HUES64 (cell line): ENCODE measurements at regions not wholly inside any gene's neighbourhood (a gene's known extent, or its start where the extent isn't known, plus 50 kb on each side); places are given as distances from the start of the nearest gene placed in this dataset.

Experiments used
- H3K27ac ChIP-seq: 2 replicates; pipeline ENCODE4 v1.7.0; 2013; ENCODE audit warnings: low read depth, low read length, inconsistent platforms
- H3K27me3 ChIP-seq: 2 replicates; pipeline ENCODE4 v1.6.1; 2013; ENCODE audit warnings: mild to moderate bottlenecking, low read length; ENCODE audit not compliant: insufficient read depth
- H3K36me3 ChIP-seq: 2 replicates; pipeline ENCODE4 v1.6.1; 2013; ENCODE audit warnings: mild to moderate bottlenecking, low read length; ENCODE audit not compliant: insufficient read depth
- H3K4me1 ChIP-seq: 2 replicates; pipeline ENCODE4 v1.6.1; 2013; ENCODE audit warnings: mild to moderate bottlenecking, low read length, moderate library complexity; ENCODE audit not compliant: insufficient read depth
- H3K4me3 ChIP-seq: 2 replicates; pipeline ENCODE4 v1.5.1; 2013; ENCODE audit warnings: mild to moderate bottlenecking, low read length, moderate library complexity
- H3K9ac ChIP-seq: 2 replicates; pipeline ENCODE4 v1.6.1; 2013; ENCODE audit warnings: mild to moderate bottlenecking, low read depth, low read length
- H3K9me3 ChIP-seq: 2 replicates; pipeline ENCODE4 v1.6.1; 2013; ENCODE audit warnings: low read depth, low read length; ENCODE audit not compliant: insufficient read depth
- WGBS: fragments of 150-250, 120-280 bp; methylation state at CpG from one replicate; pipeline ENCODE4 v1.1.7; 2013; ENCODE audit warnings: missing lambda C conversion rate; 5-methylcytosine and 5-hydroxymethylcytosine counted together

DNA sequence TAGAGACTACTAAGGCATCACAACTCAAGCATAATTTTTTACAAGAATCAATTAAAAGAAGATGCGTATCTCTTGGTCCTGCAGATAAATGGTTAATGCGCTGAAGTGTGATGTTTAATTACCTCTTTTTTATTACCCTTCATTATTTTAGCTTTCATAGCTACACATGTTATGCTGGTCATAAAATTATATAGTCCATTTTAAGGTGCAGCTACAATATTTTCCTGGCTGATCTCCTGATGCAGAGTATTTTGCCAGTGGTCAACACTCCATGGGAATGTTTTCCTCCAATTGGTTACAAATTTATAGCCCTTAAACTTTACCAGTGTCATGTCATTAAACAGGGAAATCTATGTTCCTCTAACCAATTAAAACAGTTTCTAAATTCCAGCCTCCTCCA lies 1617.2 kb downstream of the PCDH7 start:
- no peaks in the 10 kb centered on the region for H3K9me3 ChIP-seq
- H3K36me3 ChIP-seq, result no peaks in the 10 kb centered on the region
- H3K4me1 ChIP-seq, result no peaks in the 10 kb centered on the region
- no peak overlapping the region for H3K4me3 ChIP-seq
- H3K27ac ChIP-seq, result no peak overlapping the region
- H3K27me3 ChIP-seq, result no peaks in the 10 kb centered on the region
- WGBS, result no CpG with 5 or more reads among the region's 2 CpGs
- H3K9ac ChIP-seq, result no peak overlapping the region

DNA sequence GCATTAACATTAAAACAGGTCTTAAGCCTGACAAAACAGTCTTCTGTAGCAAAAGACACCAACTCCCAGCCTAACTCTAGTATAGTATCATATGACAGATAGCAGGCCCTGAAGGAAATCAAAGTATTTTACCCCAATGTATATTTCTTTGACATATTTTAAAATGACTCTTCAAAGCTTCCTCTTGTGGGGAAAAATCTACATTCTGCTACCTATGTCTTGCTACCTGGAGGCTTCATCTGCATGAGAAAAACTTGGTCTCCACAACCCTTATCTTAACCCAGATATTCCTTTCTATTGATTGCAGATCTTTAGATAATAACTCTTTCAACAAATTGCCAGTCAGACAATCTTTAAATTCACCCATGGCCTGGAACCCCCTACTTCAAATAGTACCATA lies 1620.4 kb downstream of the PCDH7 start:
- no peaks in the 10 kb centered on the region for H3K4me1 ChIP-seq
- no peaks in the 10 kb centered on the region for H3K9me3 ChIP-seq
- no peak overlapping the region for H3K9ac ChIP-seq
- H3K4me3 ChIP-seq, result no peak overlapping the region
- H3K36me3 ChIP-seq, result no peaks in the 10 kb centered on the region
- H3K27ac ChIP-seq, result no peak overlapping the region
- H3K27me3 ChIP-seq, result no peaks in the 10 kb centered on the region

DNA sequence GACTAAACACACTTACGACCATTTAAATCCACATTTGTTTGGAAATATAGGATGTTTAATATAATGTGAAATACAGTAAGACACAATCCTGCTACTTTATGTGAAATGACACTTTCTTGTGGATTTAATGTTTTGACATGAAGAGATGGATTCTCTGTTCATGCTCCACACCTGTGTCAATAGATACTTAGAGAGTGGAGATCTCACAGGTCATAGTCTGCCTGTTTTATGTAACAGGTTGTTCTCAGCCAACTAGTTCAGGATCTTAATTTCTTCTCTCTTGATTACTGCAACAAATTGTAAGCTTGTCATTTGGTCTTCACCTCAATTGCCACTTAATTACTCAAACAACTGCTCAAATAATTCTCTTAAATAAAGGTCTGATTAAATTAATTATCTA lies 1621.2 kb downstream of the PCDH7 start:
- Histone ChIP-seq H3K9ac (no peak overlapping the region), H3K27me3 (no peaks in the 10 kb centered on the region), H3K4me1 (no peaks in the 10 kb centered on the region), H3K4me3 (no peak overlapping the region), H3K36me3 (no peaks in the 10 kb centered on the region), H3K9me3 (no peaks in the 10 kb centered on the region), H3K27ac (no peak overlapping the region)
- 100% methylated on average over 1 of the region's 1 CpG for WGBS

DNA sequence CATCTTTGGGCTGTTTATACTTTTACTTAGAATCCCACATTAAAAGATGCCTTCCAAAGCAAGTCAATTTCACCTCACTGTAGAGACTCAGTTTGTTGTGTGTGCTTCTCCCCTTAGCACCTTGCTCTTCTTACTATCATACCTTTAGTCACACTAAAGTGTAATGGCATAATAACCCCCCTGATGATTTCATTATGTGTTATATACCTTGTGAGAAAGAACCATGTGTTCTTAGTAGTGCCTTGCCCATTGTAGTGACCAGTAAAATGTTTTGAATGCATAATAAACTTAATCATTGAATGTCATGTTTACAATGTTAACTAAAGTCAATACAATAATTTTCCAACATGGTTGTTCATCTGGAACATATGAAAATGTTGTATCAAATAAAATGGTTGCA lies 1621.9 kb downstream of the PCDH7 start:
- no peak overlapping the region for H3K4me3 ChIP-seq
- H3K9ac ChIP-seq, result no peak overlapping the region
- H3K36me3 ChIP-seq, result no peaks in the 10 kb centered on the region
- no peaks in the 10 kb centered on the region for H3K4me1 ChIP-seq
- no peak overlapping the region for H3K27ac ChIP-seq
- no peaks in the 10 kb centered on the region for H3K27me3 ChIP-seq
- H3K9me3 ChIP-seq, result no peaks in the 10 kb centered on the region

DNA sequence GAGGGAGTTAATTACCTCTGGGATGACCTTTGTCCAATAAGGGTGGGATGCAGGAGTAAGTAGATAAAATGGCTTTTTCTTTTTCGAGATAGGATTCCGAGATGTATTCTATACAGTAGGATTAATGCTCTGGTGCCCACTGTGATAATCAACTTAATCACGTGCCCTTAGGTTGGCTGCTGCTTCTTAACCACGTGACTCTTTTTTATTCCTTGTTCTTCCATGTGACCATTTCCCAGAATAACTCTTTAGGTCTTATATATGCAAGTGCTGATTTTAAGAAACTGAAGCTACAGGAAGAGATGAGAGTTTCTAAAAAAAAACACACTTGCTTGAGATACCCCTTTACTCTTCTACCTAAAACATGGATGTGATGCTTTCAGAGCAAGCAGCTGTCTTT lies 1628.9 kb downstream of the PCDH7 start:
- peaks cover 6% of the 10 kb centered on the region; the same call in 1 of the 2 replicates for H3K4me1 ChIP-seq
- WGBS, result 92% methylated on average over 4 of the region's 4 CpGs
- no peak overlapping the region for H3K9ac ChIP-seq
- H3K9me3 ChIP-seq, result no peaks in the 10 kb centered on the region
- no peaks in the 10 kb centered on the region for H3K27me3 ChIP-seq
- H3K36me3 ChIP-seq, result no peaks in the 10 kb centered on the region
- H3K4me3 ChIP-seq, result no peak overlapping the region
- no peak overlapping the region for H3K27ac ChIP-seq

DNA sequence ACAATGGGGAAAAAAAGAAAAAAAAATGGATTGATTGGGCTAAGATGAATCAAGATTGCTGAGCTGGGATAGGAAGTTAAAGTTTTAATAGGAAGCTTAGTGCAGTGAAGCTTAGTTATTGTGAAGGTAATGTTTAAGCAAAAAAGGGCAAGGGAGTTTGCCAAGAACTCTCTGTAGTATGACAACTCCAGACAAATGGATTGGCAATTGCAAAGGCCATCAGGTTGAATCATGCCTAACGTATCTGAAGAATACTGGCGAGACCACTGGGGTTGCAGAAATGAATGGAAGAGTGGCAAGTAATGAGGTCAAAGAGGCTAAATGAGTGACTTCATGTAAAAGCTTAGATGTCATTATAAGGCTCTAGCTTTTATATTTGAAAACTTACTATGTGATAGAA lies 1654.0 kb downstream of the PCDH7 start:
- H3K27ac ChIP-seq, result no peak overlapping the region
- no peaks in the 10 kb centered on the region for H3K4me1 ChIP-seq
- H3K36me3 ChIP-seq, result no peaks in the 10 kb centered on the region
- H3K27me3 ChIP-seq, result no peaks in the 10 kb centered on the region
- WGBS, result 96% methylated on average over 2 of the region's 2 CpGs
- no peaks in the 10 kb centered on the region for H3K9me3 ChIP-seq
- no peak overlapping the region for H3K9ac ChIP-seq
- no peak overlapping the region for H3K4me3 ChIP-seq

DNA sequence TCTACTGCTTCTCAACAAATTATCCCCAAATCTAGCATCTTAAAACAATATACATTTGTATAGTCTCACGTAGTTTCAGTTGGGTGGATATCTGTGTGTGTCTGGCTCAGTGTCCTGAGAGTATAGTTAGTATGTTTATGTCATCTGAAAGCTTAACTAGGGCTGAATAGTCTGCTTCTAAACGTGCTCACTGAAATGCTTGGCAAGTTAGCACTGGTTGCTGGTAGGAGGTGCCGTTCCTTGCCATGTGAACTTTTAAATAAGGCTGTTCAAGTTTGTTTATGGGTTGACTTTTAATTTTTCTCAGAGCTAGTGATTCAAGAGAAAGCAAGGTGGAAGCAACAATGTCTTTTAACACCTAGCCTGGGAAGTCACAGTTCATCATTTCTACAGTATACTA lies 1673.6 kb downstream of the PCDH7 start:
- no peaks in the 10 kb centered on the region for H3K36me3 ChIP-seq
- H3K27ac ChIP-seq, result no peak overlapping the region
- WGBS, result 74% methylated on average over 3 of the region's 3 CpGs
- no peaks in the 10 kb centered on the region for H3K9me3 ChIP-seq
- H3K4me1 ChIP-seq, result no peaks in the 10 kb centered on the region
- no peaks in the 10 kb centered on the region for H3K27me3 ChIP-seq
- no peak overlapping the region for H3K4me3 ChIP-seq
- H3K9ac ChIP-seq, result no peak overlapping the region

DNA sequence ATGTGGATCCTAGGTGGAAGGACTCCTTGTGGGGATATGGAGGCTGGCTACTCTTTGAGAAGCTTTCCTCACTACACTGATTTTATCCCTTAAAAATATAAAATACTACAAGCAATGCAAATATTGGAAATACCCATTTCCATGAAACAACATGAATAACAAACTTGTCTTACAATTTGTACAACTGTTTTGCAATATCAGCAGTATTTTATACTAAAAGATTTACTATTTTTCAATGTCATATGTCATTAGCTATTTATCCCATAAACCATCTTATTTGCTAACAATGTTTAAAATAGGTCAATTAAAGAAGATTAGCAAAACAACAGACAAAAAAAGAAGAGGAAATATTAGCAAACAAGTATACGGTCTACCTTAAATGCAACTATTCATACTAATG lies 1674.1 kb downstream of the PCDH7 start:
- H3K9me3 ChIP-seq, result no peaks in the 10 kb centered on the region
- no CpG with 5 or more reads among the region's 1 CpG for WGBS

DNA sequence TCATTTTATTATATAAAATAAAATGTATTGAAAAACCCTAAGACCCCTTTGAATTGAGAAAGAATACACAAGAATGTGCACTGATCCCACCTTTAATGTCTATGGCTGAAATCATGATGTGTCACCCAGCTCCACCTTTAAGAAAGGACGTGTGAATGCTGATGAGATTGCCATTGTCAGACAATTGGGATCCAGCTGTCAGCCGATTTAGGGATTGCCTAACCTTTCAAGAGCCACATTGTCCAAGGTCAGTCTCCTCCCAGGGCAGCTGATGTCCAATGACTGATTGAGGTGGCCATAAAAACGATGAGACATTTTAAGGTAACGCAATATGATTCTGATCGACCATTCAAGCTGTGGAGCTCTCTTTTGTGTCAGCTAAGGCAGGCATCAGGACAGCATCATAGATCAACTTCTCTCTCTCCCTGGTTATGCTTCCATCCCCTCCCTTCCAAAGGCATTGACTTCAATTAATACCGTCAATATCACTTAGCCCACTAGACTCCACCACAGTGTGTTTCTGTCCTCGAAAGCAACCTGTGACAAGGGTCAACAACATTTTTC lies 1676.4 kb downstream of the PCDH7 start:
- no peaks in the 10 kb centered on the region for H3K27me3 ChIP-seq
- H3K9ac ChIP-seq, result no peak overlapping the region
- 91% methylated on average over 7 of the region's 7 CpGs for WGBS

More for the DNA sequence above, 1674.1 kb downstream of the PCDH7 start:
- H3K9ac ChIP-seq, result no peak overlapping the region
- H3K27me3 ChIP-seq, result no peaks in the 10 kb centered on the region
- H3K36me3 ChIP-seq, result no peaks in the 10 kb centered on the region
- H3K4me3 ChIP-seq, result no peak overlapping the region
- no peak overlapping the region for H3K27ac ChIP-seq
- H3K4me1 ChIP-seq, result no peaks in the 10 kb centered on the region

DNA sequence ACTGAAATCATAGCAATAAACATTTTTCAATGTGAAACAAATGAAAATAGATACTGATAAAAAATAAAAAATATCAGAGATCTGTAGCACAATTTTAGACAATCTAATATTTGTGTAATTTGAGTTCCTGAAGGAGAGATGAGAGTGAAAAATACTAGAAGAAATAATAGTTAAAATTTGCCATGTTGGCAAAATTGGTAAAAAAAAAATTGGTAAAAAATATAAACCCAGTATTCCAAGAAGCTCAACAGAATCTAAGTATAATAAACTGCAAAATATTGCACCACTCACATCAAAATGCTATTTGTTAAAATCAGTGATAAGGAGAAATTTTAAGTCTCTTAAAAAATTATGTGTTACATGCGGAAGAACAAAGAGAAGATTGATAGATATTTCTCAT lies 1680.7 kb downstream of the PCDH7 start:
- no peak overlapping the region for H3K27ac ChIP-seq
- 100% methylated on average over 1 of the region's 1 CpG for WGBS
- no peaks in the 10 kb centered on the region for H3K27me3 ChIP-seq
- H3K36me3 ChIP-seq, result no peaks in the 10 kb centered on the region
- no peak overlapping the region for H3K4me3 ChIP-seq
- H3K9me3 ChIP-seq, result no peaks in the 10 kb centered on the region
- H3K9ac ChIP-seq, result no peak overlapping the region
- H3K4me1 ChIP-seq, result no peaks in the 10 kb centered on the region

More for the DNA sequence above, 1676.4 kb downstream of the PCDH7 start:
- no peaks in the 10 kb centered on the region for H3K36me3 ChIP-seq
- no peaks in the 10 kb centered on the region for H3K4me1 ChIP-seq
- no peaks in the 10 kb centered on the region for H3K9me3 ChIP-seq
- H3K27ac ChIP-seq, result no peak overlapping the region
- H3K4me3 ChIP-seq, result no peak overlapping the region

DNA sequence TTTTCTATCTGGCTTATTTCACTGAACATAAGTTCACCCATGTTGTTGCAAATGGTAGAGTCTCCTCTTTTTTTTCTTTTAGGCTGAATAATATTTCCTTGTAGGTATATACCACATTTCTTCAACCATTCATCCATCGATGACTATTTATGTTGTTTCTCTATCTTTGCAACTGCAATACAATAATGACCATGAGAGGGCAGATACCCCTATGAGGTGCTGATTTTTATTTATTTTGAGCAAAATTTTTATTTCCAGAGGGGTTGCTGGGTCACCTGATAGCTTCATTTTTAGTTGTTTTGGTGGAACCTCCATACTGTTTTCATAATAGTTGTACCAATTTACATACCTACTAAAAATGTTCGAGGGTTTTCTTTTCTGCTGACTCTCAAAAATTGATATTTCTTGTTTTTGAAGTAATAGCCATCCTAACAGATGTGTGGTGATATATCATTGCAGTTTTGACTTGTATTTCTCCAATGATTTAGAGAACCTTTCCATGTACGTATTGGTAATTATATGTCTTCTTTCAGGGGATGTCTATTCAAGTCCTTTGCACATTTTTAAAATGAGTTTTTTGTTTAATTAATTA lies 1697.0 kb downstream of the PCDH7 start:
- no peak overlapping the region for H3K27ac ChIP-seq
- 100% methylated on average over 1 of the region's 3 CpGs for WGBS

DNA sequence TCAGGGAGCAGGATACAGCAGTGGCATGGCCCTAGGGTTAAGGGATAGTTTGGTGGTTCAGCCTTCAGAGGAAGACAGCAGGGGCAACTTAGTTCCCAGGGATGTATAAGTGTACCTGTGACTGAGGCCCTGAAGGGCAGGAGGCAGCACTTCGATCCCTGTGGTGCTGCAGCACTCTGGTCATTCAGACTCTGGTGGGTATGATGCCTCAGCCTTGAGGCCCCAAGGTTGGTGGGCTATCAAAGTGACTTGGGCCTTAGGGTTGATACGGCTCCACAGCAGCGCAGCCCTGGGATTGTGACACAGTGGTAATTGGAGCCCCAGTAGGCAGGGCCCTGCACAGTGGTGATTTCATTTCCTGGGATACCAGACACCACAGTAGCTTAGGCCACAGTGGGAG lies 1703.1 kb downstream of the PCDH7 start:
- WGBS, result 98% methylated on average over 3 of the region's 3 CpGs
- Histone ChIP-seq H3K9ac (no peak overlapping the region), H3K9me3 (no peaks in the 10 kb centered on the region), H3K4me1 (no peaks in the 10 kb centered on the region), H3K36me3 (no peaks in the 10 kb centered on the region), H3K4me3 (no peak overlapping the region), H3K27me3 (no peaks in the 10 kb centered on the region), H3K27ac (no peak overlapping the region)

More for the DNA sequence above, 1697.0 kb downstream of the PCDH7 start:
- no peak overlapping the region for H3K9ac ChIP-seq
- H3K4me1 ChIP-seq, result no peaks in the 10 kb centered on the region
- no peaks in the 10 kb centered on the region for H3K36me3 ChIP-seq
- no peak overlapping the region for H3K4me3 ChIP-seq
- no peaks in the 10 kb centered on the region for H3K9me3 ChIP-seq
- H3K27me3 ChIP-seq, result no peaks in the 10 kb centered on the region
